Neuronal stem cell (in vitro differentiated cells): ENCODE measurements at regions not wholly inside any gene's neighbourhood (a gene's known extent, or its start where the extent isn't known, plus 50 kb on each side); places are given as distances from the start of the nearest gene placed in this dataset.

Experiments used
- DNase-seq: peaks from one replicate; pipeline ENCODE4 v3.0.0-alpha.2; 2013; ENCODE audit warnings: low spot score
- H2AFZ ChIP-seq: one replicate; pipeline ENCODE4 v1.6.1; 2013; ENCODE audit warnings: mild to moderate bottlenecking, low read length, inconsistent platforms
- H2AK5ac ChIP-seq: 2 replicates; pipeline ENCODE4 v1.6.1; 2013; ENCODE audit warnings: low read depth, mild to moderate bottlenecking, inconsistent platforms, low read length, moderate library complexity, mixed read lengths
- H2BK120ac ChIP-seq: 2 replicates; pipeline ENCODE4 v1.6.1; 2013; ENCODE audit warnings: low read depth, mild to moderate bottlenecking, inconsistent platforms, low read length, moderate library complexity, mixed read lengths
- H2BK12ac ChIP-seq: one replicate; pipeline ENCODE4 v1.6.1; 2013; ENCODE audit warnings: low read length, inconsistent platforms
- H2BK15ac ChIP-seq: 2 replicates; pipeline ENCODE4 v1.6.1; 2013; ENCODE audit warnings: mild to moderate bottlenecking, low read length, inconsistent platforms, mixed read lengths
- H2BK5ac ChIP-seq: one replicate; pipeline ENCODE4 v1.6.1; 2013; ENCODE audit warnings: inconsistent platforms, mild to moderate bottlenecking, low read length, moderate library complexity
- H3K14ac ChIP-seq: one replicate; pipeline ENCODE4 v1.6.1; 2013; ENCODE audit warnings: low read length, inconsistent platforms
- H3K18ac ChIP-seq: 2 replicates; pipeline ENCODE4 v1.6.1; 2013; ENCODE audit warnings: low read length, inconsistent platforms
- H3K23ac ChIP-seq: 2 replicates; pipeline ENCODE4 v1.6.1; 2013; ENCODE audit warnings: low read depth, mild to moderate bottlenecking, mixed read lengths, low read length, inconsistent platforms; ENCODE audit not compliant: poor library complexity
- H3K27ac ChIP-seq: replicated peaks from 3 replicates; pipeline ENCODE4 v1.5.1; 2013; ENCODE audit warnings: low read length, inconsistent platforms
- H3K27me3 ChIP-seq, 3 experiments: 2 replicates each; pipeline ENCODE4 v1.6.1; 2013; ENCODE audit warnings: low read length in 3 of 3, mild to moderate bottlenecking in 2 of 3, inconsistent platforms in 1 of 3, low read depth in 1 of 3, mixed read lengths in 1 of 3, moderate library complexity in 1 of 3; ENCODE audit not compliant: control insufficient read depth in 3 of 3, insufficient read depth in 3 of 3
- H3K36me3 ChIP-seq, 2 donors: replicated peaks in 1 of 2; 2 replicates each; pipeline ENCODE4 v1.6.1; 2013; ENCODE audit warnings: low read length in 2 of 2; ENCODE audit not compliant: control insufficient read depth in 2 of 2, insufficient read depth in 2 of 2
- H3K4ac ChIP-seq: 2 replicates; pipeline ENCODE4 v1.6.1; 2013; ENCODE audit warnings: inconsistent platforms, mild to moderate bottlenecking, low read length, moderate library complexity
- H3K4me1 ChIP-seq, 2 donors: 1 replicate in 1 of 2; 2 replicates in 1 of 2; pipeline ENCODE4 v1.6.1; 2013; ENCODE audit warnings: low read length in 2 of 2, low read depth in 1 of 2; ENCODE audit not compliant: control insufficient read depth in 2 of 2, insufficient read depth in 1 of 2
- H3K4me2 ChIP-seq: one replicate; pipeline ENCODE4 v1.6.1; 2013; ENCODE audit warnings: mild to moderate bottlenecking, low read length, inconsistent platforms; ENCODE audit not compliant: insufficient read depth, poor library complexity, severe bottlenecking
- H3K4me3 ChIP-seq, 2 donors: 2 replicates each; pipeline ENCODE4 v1.5.1; 2013; ENCODE audit warnings: low read length in 2 of 2, mild to moderate bottlenecking in 2 of 2, inconsistent platforms in 1 of 2, moderate library complexity in 1 of 2
- H3K79me1 ChIP-seq: one replicate; pipeline ENCODE4 v1.6.1; 2013; ENCODE audit warnings: low read depth, mild to moderate bottlenecking, inconsistent platforms, low read length, moderate library complexity
- H3K9ac ChIP-seq: one replicate; pipeline ENCODE4 v1.6.1; 2013; ENCODE audit warnings: mild to moderate bottlenecking, low read depth, low read length, inconsistent platforms; ENCODE audit not compliant: poor library complexity
- H3K9me3 ChIP-seq, 2 donors: replicated peaks in 1 of 2; 2 replicates each; pipeline versions ENCODE3 to v1.6.1; 2013; ENCODE audit warnings: low read length in 2 of 2, mild to moderate bottlenecking in 2 of 2, inconsistent platforms in 1 of 2, low read depth in 1 of 2, mixed read lengths in 1 of 2, moderate library complexity in 1 of 2; ENCODE audit not compliant: control insufficient read depth in 2 of 2, insufficient read depth in 1 of 2
- H4K8ac ChIP-seq: one replicate; pipeline ENCODE4 v1.6.1; 2013; ENCODE audit warnings: low read depth, mild to moderate bottlenecking, inconsistent platforms, low read length, moderate library complexity
- H4K91ac ChIP-seq: one replicate; pipeline ENCODE4 v1.6.1; 2013; ENCODE audit warnings: low read length, low read depth, mild to moderate bottlenecking, inconsistent platforms; ENCODE audit not compliant: poor library complexity
- WGBS, 2 donors: extraction: QIAGEN DNeasy Blood & Tissue Kit; methylation state at CpG; one replicate each; pipeline ENCODE4 v1.1.7; 2013; ENCODE audit warnings: missing lambda C conversion rate in 2 of 2, mixed read lengths in 1 of 2; ENCODE audit not compliant: insufficient read length in 2 of 2, insufficient replicate concordance in 1 of 2; ENCODE audit errors: extremely low coverage in 2 of 2; 5-methylcytosine and 5-hydroxymethylcytosine counted together

DNA sequence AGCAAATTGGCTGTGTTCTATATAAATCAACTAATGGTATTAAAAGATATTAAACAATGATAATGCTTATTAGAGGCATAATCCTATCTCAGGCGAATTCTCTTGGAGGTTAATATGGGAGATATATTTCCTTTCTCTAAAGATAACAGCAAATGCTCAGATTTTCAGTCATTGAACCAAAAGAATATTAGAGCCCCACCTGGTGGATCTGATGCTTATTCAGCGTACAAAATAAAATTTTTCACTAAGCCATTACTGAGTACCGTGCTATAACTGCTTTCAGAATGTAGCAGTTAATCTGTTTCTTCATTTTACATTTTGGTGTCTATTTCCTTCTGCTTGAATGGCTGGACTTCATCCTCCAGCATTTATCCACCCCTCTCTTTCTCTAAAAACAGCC is 143.3 kb upstream of the IPO5 start:
- H3K18ac ChIP-seq, result no peak overlapping the region
- no peaks in the 10 kb centered on the region for H3K79me1 ChIP-seq
- H3K36me3 ChIP-seq, result no peaks in the 10 kb centered on the region
- H3K4ac ChIP-seq, result no peak overlapping the region
- no CpG with 5 or more reads among the region's 3 CpGs for WGBS, 2 donors
- H4K91ac ChIP-seq, result no peak overlapping the region
- no peak overlapping the region for H2BK5ac ChIP-seq
- H2BK12ac ChIP-seq, result no peak overlapping the region
- H2AFZ ChIP-seq, result no peak overlapping the region
- no peaks in the 10 kb centered on the region for H3K27me3 ChIP-seq
- DNase-seq, result no peak
- H2BK15ac ChIP-seq, result no peak overlapping the region
- no peak overlapping the region for H3K14ac ChIP-seq
- no peaks in the 10 kb centered on the region for H3K4me1 ChIP-seq
- no peak overlapping the region for H3K23ac ChIP-seq
- no peak overlapping the region for H2AK5ac ChIP-seq
- no peak overlapping the region for H3K4me3 ChIP-seq
- H2BK120ac ChIP-seq, result no peak overlapping the region
- no peak overlapping the region for H4K8ac ChIP-seq
- H3K9ac ChIP-seq, result no peak overlapping the region
- no peak overlapping the region for H3K4me2 ChIP-seq
- H3K27ac ChIP-seq, result no peak overlapping the region
- H3K9me3 ChIP-seq, result no peaks in the 10 kb centered on the region

DNA sequence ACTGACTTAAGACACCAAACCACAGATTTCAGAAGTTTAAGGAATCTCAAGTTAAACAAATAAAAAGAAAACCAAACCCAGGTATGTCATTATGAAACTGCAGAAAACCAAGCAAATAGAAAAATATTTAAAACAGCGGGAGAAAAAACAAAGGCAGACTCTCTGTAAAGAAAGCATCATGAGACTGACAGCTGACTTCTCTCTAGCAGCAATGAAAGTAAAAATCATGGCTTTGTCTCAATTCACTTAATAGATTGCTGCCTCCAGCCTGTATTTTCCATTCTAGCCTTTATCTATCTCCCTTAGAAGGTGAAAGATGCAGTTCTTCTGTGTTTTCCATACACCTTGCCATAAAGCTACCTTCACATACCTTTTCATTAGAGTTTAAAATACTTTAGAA is 131.1 kb upstream of the IPO5 start:
- Histone ChIP-seq H3K4me1 (no peaks in the 10 kb centered on the region), H3K9ac (no peak overlapping the region), H3K4me2 (no peak overlapping the region), H3K9me3 (no peaks in the 10 kb centered on the region), H3K79me1 (no peaks in the 10 kb centered on the region), H3K4ac (no peak overlapping the region), H3K18ac (no peak overlapping the region), H4K8ac (no peak overlapping the region), H2AK5ac (no peak overlapping the region), H3K14ac (no peak overlapping the region), H2BK15ac (no peak overlapping the region), H3K23ac (no peak overlapping the region), H2BK120ac (no peak overlapping the region), H3K4me3 (no peak overlapping the region), H3K36me3 (no peaks in the 10 kb centered on the region), H2AFZ (no peak overlapping the region), H3K27me3 (no peaks in the 10 kb centered on the region), H2BK12ac (no peak overlapping the region), H4K91ac (no peak overlapping the region), H3K27ac (no peak overlapping the region), H2BK5ac (no peak overlapping the region)
- no peak for DNase-seq
- no CpG with 5 or more reads among the region's 1 CpG for WGBS, 2 donors

DNA sequence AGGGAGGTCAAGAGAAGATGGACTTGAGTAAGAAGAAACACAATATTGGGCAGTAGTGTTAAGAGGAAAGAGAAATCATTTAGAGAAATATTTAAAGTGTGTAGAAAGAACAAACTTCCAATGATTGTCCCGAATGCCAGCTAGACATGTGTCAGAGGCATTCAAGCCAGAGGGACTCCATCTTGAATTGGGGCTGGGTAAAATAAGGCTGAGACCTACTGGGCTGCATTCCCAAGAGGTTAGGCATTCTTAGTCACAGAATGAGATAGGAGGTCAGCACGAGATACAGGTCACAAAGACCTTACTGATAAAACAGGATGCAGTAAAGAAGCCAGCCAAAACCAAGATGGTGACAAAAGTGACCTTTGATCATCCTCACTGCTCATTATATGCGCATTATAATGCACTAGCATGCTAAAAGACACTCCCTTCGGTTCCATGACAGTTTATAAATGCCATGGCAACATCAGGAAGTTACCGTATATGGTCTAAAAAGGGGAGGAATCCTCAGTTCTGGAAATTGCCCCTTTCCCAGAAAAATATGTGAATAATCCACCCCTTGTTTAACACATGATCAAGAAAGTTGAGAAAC is 127.0 kb upstream of the IPO5 start:
- Histone ChIP-seq H4K8ac (no peak overlapping the region), H2BK12ac (no peak overlapping the region), H3K36me3 (no peaks in the 10 kb centered on the region), H4K91ac (no peak overlapping the region), H3K4me2 (no peak overlapping the region), H2BK15ac (no peak overlapping the region), H3K27ac (no peak overlapping the region), H3K79me1 (no peaks in the 10 kb centered on the region), H3K4me1 (no peaks in the 10 kb centered on the region), H3K14ac (no peak overlapping the region), H3K18ac (no peak overlapping the region), H2AFZ (no peak overlapping the region), H2BK120ac (no peak overlapping the region), H2AK5ac (no peak overlapping the region), H3K4ac (no peak overlapping the region), H3K4me3 (no peak overlapping the region), H3K9me3 (no peaks in the 10 kb centered on the region), H3K27me3 (no peaks in the 10 kb centered on the region), H3K9ac (no peak overlapping the region), H2BK5ac (no peak overlapping the region), H3K23ac (no peak overlapping the region)
- no CpG with 5 or more reads among the region's 5 CpGs for WGBS, 2 donors
- no peak for DNase-seq

DNA sequence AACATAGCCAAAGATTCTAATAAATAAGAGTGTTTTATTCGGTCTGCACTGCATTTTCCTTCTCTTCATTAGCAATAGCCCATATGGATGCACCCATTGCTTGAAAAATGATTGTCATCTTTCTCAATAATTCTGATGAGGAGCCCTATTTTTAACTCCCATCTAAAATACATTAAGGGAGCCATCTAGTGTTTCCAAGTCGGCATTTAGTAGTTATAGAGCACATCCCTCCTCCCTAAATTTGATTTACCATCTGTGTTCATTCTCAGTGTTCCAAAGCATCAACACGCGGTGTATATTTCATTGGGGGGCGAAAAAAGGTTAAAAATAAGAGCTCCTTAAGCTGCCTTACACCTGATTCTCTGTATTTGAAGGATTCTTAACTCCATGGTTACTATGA is 119.2 kb upstream of the IPO5 start:
- Histone ChIP-seq H3K18ac (no peak overlapping the region), H4K8ac (no peak overlapping the region), H3K4me1 (no peaks in the 10 kb centered on the region), H2BK15ac (no peak overlapping the region), H2AFZ (no peak overlapping the region), H2BK12ac (no peak overlapping the region), H3K4me2 (no peak overlapping the region), H3K27ac (no peak overlapping the region), H4K91ac (no peak overlapping the region), H2AK5ac (no peak overlapping the region), H3K4ac (no peak overlapping the region), H3K27me3 (no peaks in the 10 kb centered on the region), H2BK120ac (no peak overlapping the region), H3K36me3 (no peaks in the 10 kb centered on the region), H3K79me1 (no peaks in the 10 kb centered on the region), H3K9ac (no peak overlapping the region), H3K23ac (no peak overlapping the region), H3K4me3 (no peak overlapping the region), H3K14ac (no peak overlapping the region), H2BK5ac (no peak overlapping the region), H3K9me3 (no peaks in the 10 kb centered on the region)
- DNase-seq, result no peak
- WGBS, 2 donors, result no CpG with 5 or more reads among the region's 5 CpGs
